Hematopoietic multipotent progenitor cell treated with erythropoietin and hydrocortisone succinate and interleukin-3 and kit ligand, for 4 days (in vitro differentiated cells): ENCODE measurements at regions not wholly inside any gene's neighbourhood (a gene's known extent, or its start where the extent isn't known, plus 50 kb on each side); places are given as distances from the start of the nearest gene placed in this dataset.

Experiments used
- DNase-seq: peaks from one replicate; pipeline ENCODE4 v3.0.0-alpha.2; 2015

DNA sequence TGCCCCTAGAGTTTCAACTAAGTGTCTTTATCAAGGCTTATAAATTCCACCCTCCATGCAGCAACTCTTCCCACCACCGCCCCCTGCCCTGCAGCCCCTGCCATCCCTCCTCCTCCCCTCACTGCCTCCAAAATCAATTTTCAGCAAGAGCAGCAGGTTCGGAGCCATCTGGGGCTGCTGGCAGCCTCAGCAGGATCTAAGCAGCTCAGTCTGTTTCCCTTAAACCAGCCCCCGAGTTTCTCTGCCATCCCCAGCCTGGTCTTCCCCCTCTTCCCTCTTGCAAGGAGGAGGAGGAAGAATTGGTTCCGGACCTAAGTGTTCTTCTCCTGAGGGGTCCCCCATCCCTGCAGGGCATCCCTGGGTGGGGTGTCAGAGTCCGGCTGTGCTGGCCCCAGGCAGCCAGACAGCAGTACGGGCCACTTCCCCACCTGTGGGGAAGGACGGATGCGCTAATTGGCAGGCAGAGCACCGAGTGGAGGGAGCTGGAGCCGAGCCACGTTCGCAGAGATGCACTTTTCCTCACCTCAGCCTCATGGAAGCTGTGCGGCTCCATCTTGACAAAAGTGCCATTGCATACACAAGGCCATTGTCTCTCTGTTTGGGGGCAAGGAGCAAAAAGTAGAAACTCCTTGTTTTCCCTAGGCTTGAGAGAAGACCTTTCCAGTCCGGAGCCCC is 189.3 kb downstream of the KCNA5 start:
- DNase-seq = no peak

DNA sequence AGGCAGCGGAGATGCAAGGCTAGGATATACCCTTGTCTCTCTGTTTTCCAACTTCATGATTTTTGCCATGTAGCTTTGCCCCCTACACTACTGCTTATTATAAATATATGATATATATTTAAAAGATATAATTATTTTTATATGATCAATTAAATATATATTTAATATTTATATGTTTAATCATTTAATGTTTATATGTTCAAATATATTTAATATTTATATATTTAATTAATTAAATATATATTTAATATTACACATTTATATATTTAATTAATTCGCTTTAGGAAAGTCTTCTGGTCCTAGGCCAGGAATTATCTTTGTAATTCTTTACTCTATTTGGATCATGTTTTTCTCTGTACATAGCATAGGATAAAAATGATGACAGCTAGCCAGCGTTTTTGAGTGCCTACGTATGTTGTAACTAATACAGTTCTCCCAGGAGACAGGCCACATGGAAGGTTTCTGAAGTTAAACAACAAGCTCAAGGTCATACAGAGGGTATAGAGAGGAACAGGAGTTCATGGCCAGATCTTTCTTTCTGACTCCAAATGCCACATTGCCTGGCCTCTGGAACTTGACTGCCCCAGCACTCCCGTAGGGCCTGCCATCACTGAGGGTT is 192.5 kb downstream of the KCNA5 start:
- no peak for DNase-seq

DNA sequence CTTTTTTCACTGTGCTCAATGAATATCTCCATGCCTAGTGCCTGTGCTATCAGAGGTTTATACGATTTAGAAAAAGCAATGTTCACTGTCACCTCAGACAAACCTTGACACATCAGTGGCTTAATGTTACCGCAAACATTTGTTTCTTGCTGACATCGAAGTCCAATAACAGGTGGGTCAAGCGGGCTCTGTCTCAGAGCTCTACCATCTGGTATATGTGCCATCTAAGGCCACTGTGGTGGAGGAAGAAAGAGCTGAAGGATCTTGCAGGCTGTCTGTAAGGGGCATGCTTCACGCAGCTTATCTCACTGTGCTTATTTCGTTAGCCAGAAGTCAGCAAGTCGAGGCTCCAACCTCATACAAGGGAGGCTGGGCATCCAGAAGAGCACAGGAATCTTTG is 189.5 kb upstream of the NTF3 start:
- no peak for DNase-seq

DNA sequence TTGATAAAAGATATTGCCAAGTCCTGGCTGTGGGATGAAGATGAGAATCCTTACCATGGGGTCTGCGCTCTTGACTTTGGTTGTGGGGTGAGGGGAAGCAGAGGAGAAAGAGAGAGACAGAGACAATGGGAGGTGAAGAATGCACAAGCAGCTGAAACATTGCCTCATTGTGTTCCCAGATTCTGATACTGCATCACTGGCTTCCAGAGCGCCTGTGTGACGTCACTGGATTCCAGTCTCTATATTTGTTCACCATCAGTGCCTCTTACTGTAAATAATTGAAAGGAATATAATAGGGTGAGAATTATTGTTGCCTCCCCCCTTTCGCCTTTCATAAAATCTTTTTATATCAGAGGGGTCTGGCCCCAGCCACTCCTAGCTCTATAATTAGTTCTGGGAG is 188.9 kb upstream of the NTF3 start:
- no peak for DNase-seq

DNA sequence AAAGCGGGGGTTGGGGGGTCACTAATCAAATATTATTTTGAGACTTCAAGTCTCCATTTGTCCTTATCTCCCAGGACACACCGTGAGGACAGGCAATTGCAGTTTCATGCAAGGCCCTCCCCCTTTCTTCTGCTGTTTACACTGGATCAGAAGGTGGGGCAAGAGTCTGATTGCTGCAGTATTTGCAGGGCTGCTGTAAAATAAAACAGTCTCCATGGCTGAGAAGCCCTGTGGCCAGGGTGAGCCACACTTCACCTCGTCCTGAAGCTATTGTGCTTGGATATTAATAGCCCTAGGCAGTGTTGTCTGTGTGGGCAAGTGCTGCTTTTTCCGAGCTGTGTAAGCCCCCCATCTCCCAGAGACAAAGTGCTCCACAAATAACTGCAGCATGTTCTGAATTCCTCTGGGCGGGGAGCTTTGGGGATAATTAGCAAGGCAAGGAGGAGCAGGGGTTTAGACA is 187.4 kb upstream of the NTF3 start:
- peak; percentile 42 for DNase-seq

DNA sequence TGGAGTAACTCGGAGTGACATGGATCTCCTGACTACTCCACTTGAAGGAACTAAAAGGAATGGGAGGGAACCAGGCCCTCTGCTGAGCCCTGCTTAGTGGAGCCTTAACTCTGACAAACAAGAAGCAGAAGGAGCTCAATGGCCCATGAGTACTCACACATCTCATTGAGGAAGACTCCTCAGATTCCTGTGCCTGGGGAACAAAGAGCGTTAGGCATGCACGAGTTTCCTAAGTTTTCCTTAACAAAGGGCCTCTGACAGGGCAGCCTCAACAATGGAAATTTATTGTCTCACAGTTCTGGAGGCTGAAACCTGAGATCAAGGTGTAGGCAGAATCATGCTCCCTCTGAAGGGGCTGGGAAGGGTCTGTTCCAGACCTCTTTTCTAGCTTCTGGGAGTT is 185.7 kb upstream of the NTF3 start:
- DNase-seq = no peak

DNA sequence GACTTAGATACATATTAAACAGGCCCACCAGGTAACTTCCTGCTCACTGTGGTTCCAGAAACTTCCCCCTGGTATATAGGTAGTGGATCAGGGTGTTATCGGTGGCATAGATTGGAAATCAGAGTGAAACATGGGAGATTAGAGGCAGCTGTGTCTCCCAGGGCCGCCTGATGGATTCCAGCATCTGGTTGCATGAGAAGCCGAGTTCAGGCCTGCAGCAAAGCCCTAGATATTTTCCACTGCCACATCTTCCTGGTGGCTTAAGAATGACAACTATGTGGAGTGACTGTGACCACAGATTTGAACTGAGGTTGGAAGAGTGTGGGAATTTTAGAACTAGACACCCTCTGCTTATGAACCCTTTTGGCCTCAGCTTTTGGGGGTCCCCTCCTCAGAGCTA is 184.8 kb upstream of the NTF3 start:
- no peak for DNase-seq

DNA sequence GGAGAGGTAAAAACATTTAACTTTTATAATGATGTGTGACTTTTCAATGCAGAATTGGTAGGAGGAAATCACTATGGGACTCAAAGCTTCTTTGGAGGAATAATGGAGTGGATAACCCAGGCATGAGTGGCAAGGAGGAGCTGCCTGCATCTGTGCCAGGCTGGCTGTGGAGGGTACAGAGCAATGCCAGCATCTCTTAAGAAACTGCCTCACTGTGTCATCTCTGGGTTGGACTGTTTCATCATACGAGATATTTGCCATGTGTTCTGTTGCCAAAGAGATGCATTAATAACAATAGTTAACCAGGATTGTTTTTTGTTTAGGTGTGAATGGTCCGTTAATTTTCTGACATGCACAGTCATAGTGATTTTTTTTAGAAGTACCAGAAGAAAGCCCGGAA is 183.7 kb upstream of the NTF3 start:
- no peak for DNase-seq

DNA sequence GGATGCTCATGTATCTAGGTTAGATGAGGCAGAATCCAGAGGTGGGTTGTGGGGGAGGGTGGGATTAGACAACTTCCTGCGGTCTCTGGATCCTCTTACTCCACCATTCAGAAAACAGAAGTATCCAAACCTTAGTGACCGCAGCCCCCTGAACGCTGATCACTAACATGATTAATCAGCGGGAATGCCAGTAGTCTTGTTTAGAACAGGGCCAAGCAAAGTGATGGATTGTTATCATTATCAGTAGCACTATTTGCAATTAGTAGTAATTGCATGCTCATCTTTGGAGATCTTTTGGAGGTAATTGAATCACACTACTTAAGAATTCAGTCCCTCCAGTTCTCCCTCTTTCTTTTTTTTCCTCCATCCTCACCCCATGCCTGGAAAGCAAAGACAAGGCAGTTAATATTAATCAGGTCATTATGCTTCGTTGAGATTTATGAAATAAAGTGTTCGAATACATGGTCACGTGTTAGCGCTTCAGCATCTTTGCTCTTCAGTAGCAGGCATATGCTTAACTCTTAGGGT is 182.8 kb upstream of the NTF3 start:
- DNase-seq = no peak

DNA sequence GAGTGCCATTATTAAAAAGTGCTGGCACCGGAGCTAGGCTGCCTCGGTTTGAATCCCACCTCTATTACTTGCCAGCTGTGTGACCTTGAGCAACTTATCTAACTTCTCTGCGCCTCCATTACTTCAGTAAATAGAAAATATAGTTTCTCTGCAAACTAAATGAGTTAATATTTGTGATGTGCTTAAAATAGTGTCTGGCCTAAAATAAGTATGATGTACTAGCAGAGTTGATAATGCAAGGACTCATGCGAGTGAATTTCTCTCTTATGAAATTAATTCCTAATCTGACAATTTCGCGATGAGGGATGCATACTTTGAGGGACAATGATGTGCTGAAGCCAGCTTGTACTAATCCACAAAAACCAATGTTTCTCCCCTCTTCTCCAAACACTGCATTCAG is 180.8 kb upstream of the NTF3 start:
- DNase-seq = no peak

DNA sequence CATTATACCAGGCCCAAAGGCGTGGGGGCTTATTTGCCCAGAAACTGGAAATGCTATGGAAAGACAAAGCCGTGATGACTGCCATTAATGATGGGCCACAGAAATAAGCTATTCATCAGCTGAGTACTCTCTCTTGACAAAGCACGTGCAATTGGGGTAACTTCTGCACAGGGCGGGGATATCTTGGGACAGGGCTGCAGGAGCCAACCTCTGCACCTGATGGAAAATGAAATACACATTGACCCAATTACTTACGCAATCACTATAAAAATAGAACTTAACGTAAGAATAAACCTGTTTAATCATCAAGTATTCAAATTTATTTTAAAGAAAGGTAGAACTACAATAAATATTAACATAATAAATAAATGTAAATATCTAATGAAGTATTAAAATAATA is 180.1 kb upstream of the NTF3 start:
- no peak for DNase-seq

DNA sequence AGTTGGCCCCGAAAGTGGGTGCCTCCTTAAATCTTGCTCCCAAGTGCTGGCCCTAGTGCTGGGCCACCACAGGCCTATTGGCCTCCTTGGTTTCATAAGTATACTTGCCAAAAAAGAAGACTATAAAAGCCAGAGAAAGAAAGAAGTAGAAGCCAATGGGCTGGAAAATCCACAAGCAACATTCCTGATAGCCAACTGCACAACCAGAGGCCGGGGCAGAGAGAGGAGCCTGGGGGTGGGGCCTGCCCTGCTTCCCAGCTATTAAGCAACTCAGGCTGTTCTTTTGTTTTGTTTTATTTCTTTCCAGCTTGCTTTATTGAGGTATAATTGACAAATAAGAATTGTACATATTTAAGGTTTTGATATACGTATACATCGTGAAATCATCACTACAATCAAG is 177.2 kb upstream of the NTF3 start:
- DNase-seq = no peak

DNA sequence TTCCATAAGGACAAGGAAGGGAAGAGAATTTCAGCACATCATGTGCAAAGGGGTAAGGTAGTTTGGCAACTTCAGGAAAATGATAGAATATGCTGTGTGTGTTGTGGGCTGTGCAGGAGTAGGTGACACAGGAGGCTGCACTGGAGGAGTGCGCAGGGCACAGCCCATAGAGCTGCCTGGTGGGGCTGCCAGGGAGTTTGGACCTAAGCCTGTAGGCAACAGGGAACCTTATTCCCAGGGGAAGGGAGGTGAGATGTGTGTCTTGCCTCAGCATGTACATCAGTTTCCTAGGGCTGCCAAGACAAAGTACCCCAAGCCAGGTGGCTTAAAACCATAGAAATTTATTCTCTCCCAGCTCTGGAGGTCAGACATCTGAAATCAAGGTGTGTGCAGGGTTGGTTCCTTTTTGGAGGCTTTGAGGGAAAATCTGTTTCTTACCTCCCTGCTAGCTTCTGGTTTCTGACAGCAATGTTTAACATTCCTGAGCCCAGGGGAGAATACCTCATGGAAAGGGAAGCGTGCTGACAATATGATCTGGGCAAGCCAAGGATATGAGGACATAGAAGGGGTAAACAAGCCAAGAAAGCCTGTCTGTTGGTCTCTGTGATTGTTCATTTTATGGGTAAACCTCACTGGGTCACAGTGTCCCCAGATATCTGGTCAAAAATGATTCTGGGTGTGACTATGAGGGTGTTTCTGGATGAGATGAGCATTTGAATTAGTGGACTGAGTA is 174.0 kb upstream of the NTF3 start:
- DNase-seq = no peak

DNA sequence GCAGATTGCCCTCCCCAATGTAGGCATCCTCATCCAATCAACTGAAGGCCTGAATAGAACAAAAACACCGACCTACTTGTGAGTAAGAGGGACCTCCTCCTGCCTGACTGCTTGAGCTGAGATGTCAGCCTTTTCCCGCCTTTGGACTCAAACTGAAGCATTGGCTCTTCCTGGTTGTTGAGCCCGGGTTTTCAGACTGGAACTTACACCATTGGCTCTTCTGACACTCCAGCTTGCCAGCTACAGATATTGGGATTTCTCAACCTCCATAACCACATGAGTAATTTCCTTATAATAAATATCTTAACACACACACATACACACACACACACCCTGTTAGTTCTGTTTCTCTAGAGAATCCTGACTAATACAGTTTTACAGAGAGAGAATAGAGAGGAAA is 173.4 kb upstream of the NTF3 start:
- no peak for DNase-seq

DNA sequence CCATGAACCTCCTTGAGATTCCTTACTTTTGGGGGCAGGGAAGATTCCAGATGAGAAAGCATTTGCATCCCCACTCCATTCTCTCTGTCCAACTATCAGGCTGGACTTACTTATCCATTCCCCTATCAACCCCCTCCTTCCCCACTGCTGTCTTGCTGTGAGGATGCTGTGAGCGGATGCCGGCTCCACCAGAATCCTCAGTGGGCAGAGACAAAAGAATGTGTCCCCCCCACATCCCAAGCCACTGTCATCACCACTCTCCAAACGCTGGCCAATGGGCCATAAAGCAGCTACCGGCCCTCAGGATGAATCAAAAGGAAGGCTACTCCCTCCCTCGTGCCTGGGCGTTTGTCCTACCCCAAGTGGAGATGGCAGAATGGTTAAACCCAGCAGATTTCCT is 173.0 kb upstream of the NTF3 start:
- no peak for DNase-seq

DNA sequence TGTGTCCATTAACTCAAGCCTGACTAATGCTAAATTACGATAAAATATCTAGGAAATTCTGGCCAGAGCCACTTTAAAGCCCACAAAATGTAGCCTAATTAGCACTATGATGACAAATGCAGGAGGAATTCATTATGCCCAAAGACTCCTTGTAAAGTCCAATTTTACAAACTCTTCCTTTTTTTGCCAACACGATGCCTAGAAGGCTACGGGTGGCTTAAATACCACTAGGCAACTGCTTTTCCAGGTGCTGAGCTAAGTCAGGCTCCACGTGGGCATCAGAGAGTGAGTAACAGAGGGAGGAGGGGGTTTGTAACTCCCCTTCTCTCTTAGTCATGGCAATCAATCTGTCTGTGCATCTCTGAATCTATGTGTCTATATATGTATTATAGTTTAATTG is 172.4 kb upstream of the NTF3 start:
- DNase-seq = no peak

DNA sequence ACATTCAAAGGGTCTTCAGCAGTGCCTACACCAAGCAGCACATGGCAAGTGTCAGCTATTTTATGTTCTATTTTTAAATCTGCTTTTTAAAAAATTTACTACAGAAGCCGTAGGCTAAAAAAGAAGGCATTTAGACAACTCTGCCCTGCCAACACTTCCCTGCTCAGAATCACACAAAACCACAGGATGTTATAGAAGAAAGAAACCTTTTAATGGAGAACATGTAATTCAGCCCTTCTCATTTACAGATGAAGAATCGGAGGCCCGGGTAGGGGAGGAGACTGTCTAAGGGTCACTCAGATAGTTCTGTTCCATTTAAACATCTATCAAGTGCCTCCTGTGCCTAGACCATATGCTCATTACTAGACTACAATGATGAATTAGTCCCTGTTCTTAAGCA is 171.8 kb upstream of the NTF3 start:
- DNase-seq = no peak

DNA sequence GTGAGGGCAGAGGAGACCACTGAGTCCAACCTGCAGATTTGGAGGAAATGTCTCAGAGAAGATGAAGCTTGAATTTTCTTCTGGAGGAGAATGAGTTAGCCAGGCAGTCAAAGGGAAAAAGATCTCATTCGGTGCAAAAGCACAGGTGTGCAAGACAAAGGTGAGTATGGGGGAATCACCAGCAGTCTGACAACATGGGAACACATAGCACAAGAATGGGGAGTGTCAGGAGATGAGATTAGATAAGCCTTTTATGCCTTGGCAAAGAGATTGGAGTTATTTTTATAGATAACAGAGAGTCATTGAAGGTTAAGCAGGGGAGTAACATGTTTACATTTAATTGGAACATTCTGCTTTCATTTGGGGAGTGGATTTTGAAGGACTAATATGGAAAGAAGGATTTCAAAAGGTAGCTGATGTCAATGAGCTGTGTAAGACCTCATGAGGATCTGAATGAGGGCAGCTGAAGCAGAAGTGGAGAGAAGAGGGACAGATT is 171.3 kb upstream of the NTF3 start:
- DNase-seq = no peak

DNA sequence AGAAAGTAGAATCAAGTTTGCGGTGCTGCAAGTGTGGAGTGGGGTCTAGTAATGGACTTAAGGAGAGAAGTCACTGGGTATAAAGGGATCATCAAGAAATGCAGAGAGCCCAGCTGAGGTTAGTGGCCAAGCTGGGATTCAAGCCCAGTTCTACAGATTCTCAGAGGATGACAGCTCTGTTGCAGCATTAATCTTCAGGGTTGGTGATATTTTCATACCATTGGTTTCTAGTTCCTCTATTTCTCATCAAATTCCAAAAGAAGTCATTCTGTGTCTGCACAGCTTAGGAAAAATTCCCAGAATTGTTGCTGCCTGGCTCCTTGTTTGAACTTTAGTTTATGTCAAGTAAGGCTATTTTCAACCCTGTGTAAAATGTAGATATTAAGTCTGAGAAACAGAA is 169.5 kb upstream of the NTF3 start:
- no peak for DNase-seq

DNA sequence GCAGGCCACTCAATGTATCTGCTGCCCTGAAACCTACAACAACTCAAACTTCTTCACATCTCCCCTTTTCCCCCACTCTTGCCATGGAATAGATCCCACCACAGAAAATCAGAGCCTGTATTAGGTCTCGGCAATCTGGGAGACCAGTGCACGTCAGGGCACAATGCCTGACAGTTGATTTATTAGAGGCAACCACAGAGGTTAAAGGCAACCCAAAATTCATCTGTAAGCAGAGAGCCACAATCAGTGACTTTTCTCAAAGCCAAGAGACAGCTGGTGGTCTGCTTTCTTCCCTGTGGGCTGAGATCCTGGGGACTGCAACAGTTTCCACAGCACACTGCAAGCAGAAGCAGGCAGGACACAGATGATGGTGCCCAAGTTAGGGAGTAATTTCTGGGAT is 169.0 kb upstream of the NTF3 start:
- DNase-seq = no peak

DNA sequence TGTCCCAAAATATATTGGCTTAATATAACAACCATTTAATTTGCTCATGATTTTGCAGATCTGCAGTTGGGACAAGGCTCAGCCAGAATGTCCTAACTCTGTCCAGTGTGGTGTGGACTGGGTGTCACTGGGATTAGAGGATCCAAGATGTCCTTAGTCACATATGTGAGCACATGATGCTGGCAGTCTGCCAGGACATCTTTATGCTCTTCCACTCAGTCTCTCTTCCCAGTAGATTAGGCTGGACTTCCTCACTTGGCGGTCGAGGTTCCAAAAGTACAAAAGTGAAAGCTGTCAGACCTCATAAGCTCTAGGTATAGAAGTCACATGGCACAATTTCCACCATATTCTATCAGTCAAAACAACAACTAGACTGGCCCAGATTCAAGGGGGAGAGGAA is 167.9 kb upstream of the NTF3 start:
- DNase-seq = no peak

DNA sequence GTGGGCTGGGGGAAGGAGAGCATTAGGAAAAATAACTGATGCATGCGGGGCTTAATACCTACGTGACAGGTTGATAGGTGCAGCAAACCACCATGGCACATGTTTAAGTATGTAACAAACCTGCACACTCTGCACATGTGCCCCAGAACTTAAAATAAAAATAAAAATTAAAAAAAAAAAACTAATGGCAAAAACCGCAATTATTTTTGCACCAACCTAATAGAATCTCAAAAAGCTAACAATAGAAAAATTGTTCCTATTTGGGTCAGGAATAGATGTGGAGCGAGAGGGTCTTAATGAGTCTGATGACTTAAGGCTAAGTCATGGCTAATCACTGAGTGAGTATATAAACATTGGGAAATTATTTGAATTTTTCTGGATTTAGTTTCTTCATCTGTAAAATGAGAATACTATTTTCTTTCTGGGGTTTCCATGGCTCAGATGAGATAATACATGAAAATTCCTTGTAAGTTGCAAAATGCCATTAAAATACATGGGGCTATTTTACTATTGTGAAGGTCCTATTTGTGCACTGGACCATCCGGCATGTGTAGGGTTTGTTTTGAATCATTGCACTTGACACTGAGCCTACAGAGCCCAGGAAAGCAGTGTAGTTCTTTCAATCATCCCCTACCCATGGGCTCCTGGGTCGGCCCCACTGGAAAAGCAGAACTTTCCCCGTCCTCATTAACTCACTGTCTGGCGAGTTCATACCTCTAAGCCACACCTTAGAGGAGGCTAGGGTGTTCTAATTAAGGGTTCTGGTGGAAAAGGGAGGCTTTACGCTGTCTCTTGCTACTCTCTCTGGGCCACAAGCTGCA is 164.1 kb upstream of the NTF3 start:
- no peak for DNase-seq
